Activated CD4-positive, alpha-beta T cell treated with anti-CD3 and anti-CD28 coated beads, Interleukin-2, amount 50 U/mL, for 1 hour (primary cell): ENCODE measurements at regions not wholly inside any gene's neighbourhood (a gene's known extent, or its start where the extent isn't known, plus 50 kb on each side); places are given as distances from the start of the nearest gene placed in this dataset.

Experiments
- DNase-seq: peaks from one replicate; pipeline ENCODE4 v3.0.0-alpha.2; 2020

DNA sequence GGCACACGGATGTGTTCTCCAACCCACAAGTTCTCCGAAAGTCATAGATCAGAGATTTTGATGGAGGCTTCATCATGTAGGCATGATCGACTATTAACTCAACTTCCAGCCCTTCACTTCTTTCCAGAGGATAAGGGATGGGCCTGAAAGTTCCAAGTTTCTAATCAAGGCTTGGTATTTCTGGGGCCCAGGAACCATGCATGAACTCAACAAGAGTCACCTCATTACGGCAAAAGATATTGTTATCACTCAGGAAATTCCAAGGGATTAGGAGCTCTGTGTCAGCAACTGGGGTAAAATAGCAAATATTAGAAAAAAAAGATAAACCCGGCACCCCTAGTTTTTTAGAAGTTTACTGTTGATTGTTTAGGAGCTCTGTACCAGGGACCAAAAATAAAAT is 240.1 kb upstream of the PPP1R2C start:
- DNase-seq, result no peak

DNA sequence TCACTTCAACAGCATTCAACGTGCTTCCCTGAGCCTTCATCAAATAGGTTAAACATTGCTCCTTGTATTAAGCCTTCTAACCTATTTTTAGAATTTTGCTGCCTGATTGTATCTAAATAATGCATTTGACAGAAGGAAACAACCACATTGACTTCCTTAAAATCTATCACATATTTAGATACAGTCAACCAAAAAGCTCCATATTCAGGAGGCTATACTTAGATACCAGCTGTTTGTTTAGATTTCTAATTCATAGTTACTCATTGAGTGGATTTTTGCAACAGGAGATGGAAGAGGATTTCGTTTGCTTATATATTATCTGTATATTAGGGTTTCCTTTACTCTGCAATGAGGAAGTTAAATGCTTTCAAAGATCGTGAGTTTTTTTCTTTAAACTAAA is 241.1 kb upstream of the PPP1R2C start:
- no peak for DNase-seq

- no peak for DNase-seq
Observed at GRCh38 chrX:43025806-43026315, 247.9 kb upstream of the PPP1R2C start.

GRCh38 chrX:43064096-43064495 is 286.1 kb upstream of the PPP1R2C start:
- no peak for DNase-seq

- no peak for DNase-seq
Observed at GRCh38 chrX:43065978-43066377, 288.0 kb upstream of the PPP1R2C start.

- DNase-seq, result no peak
Observed at GRCh38 chrX:43068639-43069038, 290.7 kb upstream of the PPP1R2C start.

DNA sequence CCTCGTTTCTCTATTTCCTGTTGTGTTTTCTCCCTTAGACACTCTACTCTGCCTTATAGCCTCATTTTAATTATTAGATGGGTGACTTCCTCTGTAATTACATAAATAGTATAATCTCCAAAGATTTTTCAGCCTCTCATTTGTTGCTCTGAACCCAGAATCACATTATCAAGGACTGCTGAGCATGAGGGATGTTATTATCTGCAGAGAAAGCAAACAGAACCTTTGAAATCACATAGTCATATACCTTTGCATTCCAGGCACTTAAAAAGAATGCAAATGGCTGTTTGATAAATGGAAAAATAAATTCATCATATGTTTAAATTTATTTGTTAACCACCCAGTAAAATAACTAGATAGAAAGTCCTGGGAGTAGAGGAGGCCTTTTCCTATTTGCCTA is 305.1 kb upstream of the PPP1R2C start:
- DNase-seq, result no peak

GRCh38 chrX:43087830-43088229 is 309.9 kb upstream of the PPP1R2C start:
- no peak for DNase-seq

DNA sequence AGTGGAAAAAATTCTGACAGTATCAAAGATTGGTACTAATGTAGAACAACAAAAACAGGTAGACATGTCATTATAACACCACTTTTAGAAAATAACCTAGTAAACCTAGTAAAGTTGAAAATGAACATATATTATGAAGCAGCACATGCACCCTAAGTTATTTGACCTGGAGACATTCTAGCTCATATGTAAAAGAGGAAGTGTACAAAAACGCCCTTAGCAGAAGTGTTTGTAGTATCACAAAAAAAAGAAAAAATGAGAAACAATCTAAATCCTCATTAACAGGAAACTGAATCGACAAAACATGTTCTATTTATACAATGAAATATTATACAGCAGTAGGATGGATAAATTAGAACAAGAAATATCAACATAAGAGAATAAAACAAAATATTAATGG is 318.9 kb upstream of the PPP1R2C start:
- DNase-seq, result no peak

- DNase-seq, result no peak
Observed at GRCh38 chrX:43106009-43106408, 328.0 kb upstream of the PPP1R2C start.

DNA sequence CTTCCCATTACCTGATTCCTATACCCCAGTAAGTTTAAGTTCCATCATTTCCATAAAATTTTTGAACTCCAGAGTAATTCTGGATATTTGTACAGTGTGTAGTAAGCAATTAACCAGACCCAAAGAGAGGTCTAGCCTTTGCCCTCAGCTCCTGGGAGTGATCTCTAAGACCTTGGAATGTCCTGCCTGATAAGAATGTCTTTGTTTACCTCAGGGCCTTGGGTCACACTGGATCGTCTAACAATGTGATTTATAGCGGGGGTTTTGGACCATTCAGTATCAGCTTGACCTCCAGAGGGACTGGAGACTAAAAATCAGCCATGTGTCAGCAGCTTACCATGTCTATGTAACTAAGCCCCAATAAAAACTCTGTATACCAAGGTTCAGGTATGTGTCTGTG is 330.9 kb upstream of the PPP1R2C start:
- no peak for DNase-seq

- no peak for DNase-seq
Observed at GRCh38 chrX:43121637-43122036, 343.7 kb upstream of the PPP1R2C start.

GRCh38 chrX:43139645-43140044 is 361.7 kb upstream of the PPP1R2C start:
- no peak for DNase-seq

DNA sequence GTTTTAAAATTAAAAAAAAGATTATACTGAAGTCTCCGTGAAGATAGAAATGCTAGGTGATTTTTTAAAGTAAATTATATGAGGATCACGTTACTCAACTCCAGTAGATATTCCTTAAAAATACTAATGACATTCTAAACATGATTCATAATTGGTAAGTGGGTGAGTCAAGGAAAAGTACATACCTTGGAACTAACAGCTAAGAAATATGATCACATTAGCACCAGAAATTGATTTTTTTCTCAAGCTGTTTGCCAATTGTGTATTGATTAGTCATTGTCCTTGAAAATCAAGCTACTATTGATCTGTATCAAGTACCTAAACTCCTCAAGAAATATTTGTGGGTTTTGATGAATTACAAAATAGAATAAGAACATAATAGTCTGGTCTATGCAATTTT is 362.6 kb upstream of the PPP1R2C start:
- no peak for DNase-seq

DNA sequence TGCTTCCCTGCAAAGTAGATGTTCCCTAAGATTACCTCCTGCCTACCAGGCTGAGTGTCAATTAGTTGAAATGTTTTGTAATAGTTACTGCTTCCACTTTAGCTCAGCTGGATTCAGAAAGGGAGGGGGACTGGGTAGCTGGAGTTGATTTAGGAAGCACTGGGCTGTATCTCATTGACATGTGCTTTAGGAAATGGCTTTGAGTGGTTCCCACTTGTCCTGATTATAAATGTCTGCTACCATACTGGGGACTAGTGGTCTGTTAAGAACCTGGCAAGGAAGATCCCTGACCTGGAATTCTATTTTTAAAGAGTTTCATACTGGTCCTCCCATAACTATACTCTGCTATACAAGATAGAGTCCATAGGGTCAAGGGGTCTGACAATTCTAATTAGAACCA is 363.9 kb upstream of the PPP1R2C start:
- no peak for DNase-seq

DNA sequence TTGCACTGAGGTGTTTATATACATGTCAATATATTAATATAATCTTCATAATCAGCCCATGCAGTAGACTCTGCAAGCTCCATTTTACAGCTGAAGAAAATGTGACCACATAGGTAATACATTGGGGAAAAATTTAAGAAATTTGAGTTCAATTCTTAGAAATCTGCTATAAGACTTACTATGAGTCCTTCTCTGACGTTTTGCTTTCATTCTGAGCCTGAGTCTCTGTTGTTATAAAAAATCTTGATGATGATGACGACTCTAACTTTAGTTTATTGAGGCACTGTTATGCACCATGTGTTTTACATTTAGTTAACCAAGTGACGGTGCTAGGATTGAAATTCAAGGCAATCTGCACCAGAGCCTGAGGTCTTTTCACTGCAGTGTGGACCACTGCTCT is 370.3 kb upstream of the PPP1R2C start:
- DNase-seq, result no peak

DNA sequence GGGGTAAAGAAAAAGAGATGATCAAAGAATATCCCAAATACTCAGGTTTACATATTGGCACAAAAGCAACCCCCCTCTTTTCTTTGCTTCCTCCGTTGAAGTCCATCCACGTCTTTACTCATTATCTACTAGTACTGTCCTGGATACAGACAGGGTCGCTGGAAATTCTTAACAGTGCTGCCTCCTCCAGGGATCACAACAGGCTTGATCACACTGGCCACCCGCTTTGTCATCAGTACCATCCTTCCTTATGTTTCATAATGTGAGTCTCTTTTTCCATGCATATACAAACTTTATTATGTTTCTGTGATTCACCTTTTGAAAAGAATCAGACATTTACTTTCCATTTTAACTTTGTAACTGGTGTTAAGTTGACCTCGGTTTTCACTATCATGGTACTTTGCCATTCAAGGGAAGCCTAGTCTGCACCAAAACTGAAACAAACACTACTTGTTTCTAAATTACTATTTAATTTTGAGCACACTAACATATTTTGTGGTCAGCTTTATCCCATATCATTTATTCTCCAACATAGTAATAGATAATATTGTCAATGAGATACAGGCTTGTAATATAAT is 387.5 kb upstream of the PPP1R2C start:
- DNase-seq, result no peak

GRCh38 chrX:43166874-43167273 is 388.9 kb upstream of the PPP1R2C start:
- DNase-seq, result no peak

DNA sequence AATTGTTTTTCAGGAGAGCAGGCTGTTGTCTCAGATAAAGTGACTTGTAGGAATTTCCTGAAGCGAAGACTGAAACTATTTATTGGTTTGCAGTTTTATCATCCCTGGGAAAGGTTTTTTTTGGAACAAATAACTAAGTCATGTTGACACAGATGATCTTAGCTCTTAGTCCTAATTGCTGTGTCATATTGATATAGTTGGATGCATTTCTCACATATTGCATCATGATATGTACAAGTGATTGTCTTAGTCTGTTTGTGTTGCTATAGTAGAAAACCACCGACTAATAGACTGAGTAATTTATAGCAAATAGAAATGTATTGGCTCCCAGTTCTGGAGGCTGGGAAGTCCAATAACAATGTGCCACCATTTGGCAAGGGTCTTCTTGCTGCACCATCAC is 397.5 kb upstream of the PPP1R2C start:
- no peak for DNase-seq

- no peak for DNase-seq
Observed at GRCh38 chrX:43176686-43177085, 398.7 kb upstream of the PPP1R2C start.

DNA sequence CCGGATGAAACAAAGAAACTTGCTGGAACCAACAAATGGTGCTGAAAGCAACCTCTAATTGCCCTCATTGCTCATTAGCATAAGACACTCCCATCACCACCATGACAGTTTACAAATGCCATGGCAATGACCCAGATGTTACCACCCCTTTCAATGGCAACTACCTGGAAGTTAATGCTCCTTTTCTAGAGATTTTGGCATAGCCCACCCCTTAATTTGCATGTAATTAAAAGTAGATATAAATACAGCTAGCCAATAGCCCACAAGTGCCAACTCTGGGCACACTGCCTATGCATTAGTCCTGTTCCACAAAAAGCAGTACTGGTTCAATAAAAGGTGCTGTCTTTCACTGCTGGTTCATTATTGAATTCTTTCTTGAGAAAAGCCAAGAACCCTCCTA is 410.3 kb upstream of the PPP1R2C start:
- DNase-seq, result no peak

GRCh38 chrX:43211570-43211969 is 433.6 kb upstream of the PPP1R2C start:
- no peak for DNase-seq

DNA sequence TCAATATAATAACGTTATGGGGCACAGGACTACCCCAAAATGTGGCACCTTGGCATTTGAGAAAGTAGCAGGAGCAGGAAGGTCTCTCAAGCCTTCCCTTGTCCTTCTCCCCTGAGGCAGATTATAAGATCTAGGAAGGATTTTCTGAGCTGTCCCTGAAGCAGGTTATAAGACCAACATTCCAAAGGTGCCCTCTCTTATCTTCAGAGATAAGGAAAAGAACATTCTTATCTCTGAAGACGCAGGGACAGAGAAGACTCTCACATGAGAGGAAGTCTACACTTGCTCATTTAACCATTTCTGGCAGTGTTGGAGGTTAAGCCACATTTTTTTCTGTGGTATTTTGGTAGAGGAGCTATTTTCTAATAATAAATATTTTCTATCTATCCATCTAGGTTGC is 437.9 kb upstream of the MAOA start:
- DNase-seq, result no peak

DNA sequence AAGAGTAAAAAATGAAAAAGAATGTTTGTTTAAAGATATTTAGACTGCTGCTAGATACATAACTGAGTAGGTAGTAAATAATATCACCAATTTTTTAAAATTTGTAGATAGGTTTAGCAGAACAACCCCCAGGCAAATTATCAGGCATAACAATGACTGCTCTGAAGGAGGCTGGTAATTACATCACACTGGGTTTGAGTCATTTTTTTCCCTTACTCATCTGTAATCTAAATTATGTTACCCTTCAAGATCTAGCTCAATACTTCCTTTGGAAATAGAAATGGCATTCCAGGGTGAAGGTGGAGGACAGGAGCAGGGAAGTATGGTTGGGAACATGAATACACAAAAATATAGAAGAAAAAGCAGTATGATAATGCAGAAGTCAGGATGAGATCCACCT is 431.6 kb upstream of the MAOA start:
- no peak for DNase-seq

DNA sequence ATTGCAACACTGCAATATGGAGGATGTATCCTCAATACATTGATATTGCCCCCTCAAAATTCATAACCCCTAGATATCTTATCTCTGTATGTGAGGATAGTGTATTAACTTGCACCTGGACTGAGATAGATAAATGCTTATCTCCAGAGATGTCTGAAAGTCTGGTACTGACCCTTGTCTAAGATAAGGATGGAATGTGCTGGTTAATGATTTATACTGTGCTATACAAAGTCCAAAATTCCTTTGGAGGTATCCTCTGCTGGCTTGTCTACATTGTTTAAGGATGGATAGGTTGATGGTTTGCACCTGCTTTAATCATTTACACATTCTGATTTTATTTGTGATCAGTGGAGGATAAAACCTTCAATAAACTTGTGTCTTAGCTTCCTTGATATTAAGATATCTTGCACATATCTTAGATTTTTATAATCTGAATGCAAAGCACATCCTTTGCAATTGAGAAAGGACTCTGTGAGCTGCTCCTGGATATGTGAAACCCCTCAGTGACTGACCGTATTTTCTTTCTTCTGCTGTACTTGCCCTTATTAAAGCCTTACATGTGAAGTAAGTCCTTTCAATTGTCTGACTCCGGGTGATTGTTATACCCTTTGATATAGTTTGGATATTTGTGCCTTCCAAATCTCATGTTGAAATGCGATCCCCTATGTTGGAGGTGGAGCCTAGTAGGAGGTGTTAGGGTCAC is 430.3 kb upstream of the MAOA start:
- DNase-seq, result no peak
